ENCODE measurements at regions not wholly inside any gene's neighbourhood (a gene's known extent, or its start where the extent isn't known, plus 50 kb on each side); places are given as distances from the start of the nearest gene placed in this dataset.

GRCh38 chr17:73718362-73718761, 74.1 kb upstream of the SDK2 start:
- Histone ChIP-seq H3K79me2 (ENCODE audit: insufficient read depth, low read length) (no peaks in the 10 kb centered on the region), H3K9ac (ENCODE audit: insufficient read depth, low read depth, low read length) (no peak overlapping the region)

More at GRCh38 chr17:73718362-73718761, 74.1 kb upstream of the SDK2 start:
- BruUV-seq (replicated peaks) = no TSS peak
- no peak overlapping the region for H2AFZ ChIP-seq (ENCODE audit: low read length)
- H3K36me3 ChIP-seq (replicated peaks in 1 of 2; ENCODE audit: control insufficient read depth in 1 of 2, insufficient read depth in 2 of 2, low read length in 2 of 2) = no peaks in the 10 kb centered on the region
- peaks cover 24% of the 10 kb centered on the region for H3K4me1 ChIP-seq (ENCODE audit: insufficient read depth, low read length)
- peaks cover 2 to 31% of the 10 kb centered on the region in 2 experiments; a peak in 4 of 5 replicates for H3K27me3 ChIP-seq (ENCODE audit: control insufficient read depth in 1 of 2, insufficient read depth in 2 of 2, low read length in 2 of 2)
- intact Hi-C loops (cut with micrococcal nuclease; ENCODE audit: unreplicated experiment) = loop anchor here (10.0 kb wide), 1 partner anchor 64 kb away; no protein-coding TSS in a partner anchor
- no peak overlapping the region for H3K27ac ChIP-seq (ENCODE audit: extremely low read length, insufficient read depth, low read length)
- ChIA-PET POLR2A (interaction anchor here (1.2 kb wide), 1 partner anchor 80 kb away, joined by 3 read pairs; no protein-coding TSS in a partner anchor), CTCF (ENCODE audit: low intra/inter-chr PET ratio, low total read pairs) (no interaction called here)
- no peak for FAIRE-seq
- H3K4me2 ChIP-seq (ENCODE audit: low read depth, low read length) = no peak overlapping the region
- H3K9me3 ChIP-seq (ENCODE audit: low read length) = no peaks in the 10 kb centered on the region
- TF ChIP-seq RBAK (CRISPR knock-in tag; IDR thresholded peaks at IDR 0.05) (no peak), ASH2L (IDR thresholded peaks at IDR 0.05; ENCODE audit: insufficient read length, low read depth, low read length) (no peak), ZFP82 (CRISPR knock-in tag; IDR thresholded peaks at IDR 0.05; ENCODE audit: borderline replicate concordance) (no peak), PLRG1 (conservative IDR thresholded peaks at IDR 0.05) (no peak), ZNF768 (CRISPR knock-in tag; IDR thresholded peaks at IDR 0.05) (no peak), ZNF720 (CRISPR knock-in tag; IDR thresholded peaks at IDR 0.05) (no peak), E2F1 (CRISPR knock-in tag; IDR thresholded peaks at IDR 0.05) (no peak), IRF1 (CRISPR knock-in tag; IDR thresholded peaks at IDR 0.05; ENCODE audit: low read depth) (no peak), ZFY (CRISPR knock-in tag; IDR thresholded peaks at IDR 0.05) (no peak)
- TF ChIP-seq, protein P1, sequence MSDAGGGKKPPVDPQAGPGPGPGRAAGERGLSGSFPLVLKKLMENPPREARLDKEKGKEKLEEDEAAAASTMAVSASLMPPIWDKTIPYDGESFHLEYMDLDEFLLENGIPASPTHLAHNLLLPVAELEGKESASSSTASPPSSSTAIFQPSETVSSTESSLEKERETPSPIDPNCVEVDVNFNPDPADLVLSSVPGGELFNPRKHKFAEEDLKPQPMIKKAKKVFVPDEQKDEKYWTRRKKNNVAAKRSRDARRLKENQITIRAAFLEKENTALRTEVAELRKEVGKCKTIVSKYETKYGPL (CRISPR knock-in tag; IDR thresholded peaks at IDR 0.05) = no peak
- TF ChIP-seq, protein P2, sequence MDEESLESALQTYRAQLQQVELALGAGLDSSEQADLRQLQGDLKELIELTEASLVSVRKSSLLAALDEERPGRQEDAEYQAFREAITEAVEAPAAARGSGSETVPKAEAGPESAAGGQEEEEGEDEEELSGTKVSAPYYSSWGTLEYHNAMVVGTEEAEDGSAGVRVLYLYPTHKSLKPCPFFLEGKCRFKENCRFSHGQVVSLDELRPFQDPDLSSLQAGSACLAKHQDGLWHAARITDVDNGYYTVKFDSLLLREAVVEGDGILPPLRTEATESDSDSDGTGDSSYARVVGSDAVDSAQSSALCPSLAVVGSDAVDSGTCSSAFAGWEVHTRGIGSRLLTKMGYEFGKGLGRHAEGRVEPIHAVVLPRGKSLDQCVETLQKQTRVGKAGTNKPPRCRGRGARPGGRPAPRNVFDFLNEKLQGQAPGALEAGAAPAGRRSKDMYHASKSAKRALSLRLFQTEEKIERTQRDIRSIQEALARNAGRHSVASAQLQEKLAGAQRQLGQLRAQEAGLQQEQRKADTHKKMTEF (CRISPR knock-in tag; IDR thresholded peaks at IDR 0.05) = no peak
- no peak for DNase-seq (ENCODE audit: low spot score)
- H4K20me1 ChIP-seq (ENCODE audit: insufficient read depth, low read length) = no peaks in the 10 kb centered on the region
- in situ Hi-C loops (cut with HindIII; ENCODE audit: extremely low pct_ligation_motif_present, low pct_unique_long_range_greater_than_20kb) = loop anchor here (10.0 kb wide), 1 partner anchor 294 kb away; no protein-coding TSS in a partner anchor
- no peak for ATAC-seq
- H3K4me3 ChIP-seq (replicated peaks in 1 of 3; ENCODE audit: insufficient read depth in 1 of 3, low read depth in 2 of 3, low read length in 3 of 3) = no peak overlapping the region

Measured in HepG2 (cell line).